GM21717 (cell line): ENCODE measurements at regions not wholly inside any gene's neighbourhood (a gene's known extent, or its start where the extent isn't known, plus 50 kb on each side); places are given as distances from the start of the nearest gene placed in this dataset.

Source experiments
- ATAC-seq: cut with Tn5 transposase; IDR thresholded peaks from one replicate; pipeline ENCODE4 v1.9.1; 2021; ENCODE audit warnings: mild to moderate bottlenecking, moderate library complexity; ENCODE audit not compliant: unreplicated experiment

GRCh38 chr19:28429356-28429755 is 783.6 kb downstream of the UQCRFS1 start:
- ATAC-seq = no peak

GRCh38 chr19:28428663-28429348 is 784.1 kb downstream of the UQCRFS1 start:
- no peak for ATAC-seq

GRCh38 chr19:28427376-28428083 is 785.4 kb downstream of the UQCRFS1 start:
- ATAC-seq = no peak

GRCh38 chr19:28426730-28427225 is 786.2 kb downstream of the UQCRFS1 start:
- no peak for ATAC-seq

GRCh38 chr19:28426110-28426729 is 786.7 kb downstream of the UQCRFS1 start:
- no peak for ATAC-seq

- ATAC-seq = no peak
These were observed 787.7 kb downstream of the UQCRFS1 start for GRCh38 chr19:28425046-28425931.

GRCh38 chr19:28424662-28425045 is 788.3 kb downstream of the UQCRFS1 start:
- ATAC-seq = no peak

- ATAC-seq = no peak
These were observed 788.9 kb downstream of the UQCRFS1 start for GRCh38 chr19:28424077-28424476.

GRCh38 chr19:28422791-28423650 is 789.9 kb downstream of the UQCRFS1 start:
- no peak for ATAC-seq

- ATAC-seq = no peak
These were observed 790.9 kb downstream of the UQCRFS1 start for GRCh38 chr19:28422046-28422445.

- ATAC-seq = no peak
These were observed 792.0 kb downstream of the UQCRFS1 start for GRCh38 chr19:28420811-28421550.

GRCh38 chr19:28419312-28419711 is 793.6 kb downstream of the UQCRFS1 start:
- ATAC-seq = no peak

- ATAC-seq = no peak
These were observed 795.6 kb downstream of the UQCRFS1 start for GRCh38 chr19:28417361-28417760.

GRCh38 chr19:28416245-28416644 is 796.7 kb downstream of the UQCRFS1 start:
- ATAC-seq = no peak

GRCh38 chr19:28414748-28415147 is 798.2 kb downstream of the UQCRFS1 start:
- ATAC-seq = no peak

- no peak for ATAC-seq
These were observed 803.1 kb downstream of the UQCRFS1 start for GRCh38 chr19:28409859-28410258.

GRCh38 chr19:28406966-28407365 is 806.0 kb downstream of the UQCRFS1 start:
- no peak for ATAC-seq

- no peak for ATAC-seq
These were observed 807.6 kb downstream of the UQCRFS1 start for GRCh38 chr19:28405346-28405742.

- ATAC-seq = no peak
These were observed 808.5 kb downstream of the UQCRFS1 start for GRCh38 chr19:28404472-28404871.
